ENCODE measurements at regions not wholly inside any gene's neighbourhood (a gene's known extent, or its start where the extent isn't known, plus 50 kb on each side); places are given as distances from the start of the nearest gene placed in this dataset.

DNA sequence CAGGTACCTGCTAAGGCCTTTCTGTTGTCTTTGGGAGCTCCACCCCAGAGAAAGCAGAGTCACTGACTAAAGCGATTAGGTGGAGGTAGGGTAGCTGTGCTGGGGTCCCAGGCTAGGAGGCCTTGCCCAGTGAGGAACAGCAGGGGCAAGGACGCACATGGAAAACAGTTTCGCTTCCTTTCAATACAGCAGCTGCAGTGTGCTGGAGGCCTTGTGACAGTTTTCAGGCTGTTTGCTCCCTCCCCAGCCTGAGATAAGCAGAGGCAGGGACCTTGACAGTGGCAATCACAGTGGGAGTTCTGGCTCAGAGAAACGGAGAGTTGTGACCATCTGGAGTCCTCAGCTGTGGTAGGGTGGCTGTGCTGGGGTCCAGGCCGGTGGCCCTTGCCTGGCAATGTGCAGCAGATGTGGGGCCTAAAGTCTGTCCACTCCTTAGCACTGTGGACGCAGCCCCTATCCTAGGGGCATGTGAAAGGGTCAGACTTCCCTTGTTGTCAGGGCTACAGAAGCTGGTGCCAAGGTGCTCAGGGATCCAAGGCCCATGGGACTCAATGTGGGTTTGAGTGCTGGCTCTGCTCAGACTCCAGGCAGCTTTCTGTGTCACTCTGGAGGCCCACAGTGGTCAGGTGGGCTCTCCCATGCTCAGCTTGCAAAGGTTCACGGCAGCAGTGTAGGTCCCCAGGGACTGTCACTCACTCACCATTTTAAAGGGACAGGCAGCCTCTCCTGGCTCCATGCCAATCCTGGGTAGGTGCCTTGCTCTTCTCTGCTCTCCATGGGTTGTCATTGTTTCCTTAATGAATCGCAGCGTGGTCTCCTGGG, 534.9 kb upstream of the FMR1 start:
- DNase-seq (ENCODE audit: low spot score) = no peak

DNA sequence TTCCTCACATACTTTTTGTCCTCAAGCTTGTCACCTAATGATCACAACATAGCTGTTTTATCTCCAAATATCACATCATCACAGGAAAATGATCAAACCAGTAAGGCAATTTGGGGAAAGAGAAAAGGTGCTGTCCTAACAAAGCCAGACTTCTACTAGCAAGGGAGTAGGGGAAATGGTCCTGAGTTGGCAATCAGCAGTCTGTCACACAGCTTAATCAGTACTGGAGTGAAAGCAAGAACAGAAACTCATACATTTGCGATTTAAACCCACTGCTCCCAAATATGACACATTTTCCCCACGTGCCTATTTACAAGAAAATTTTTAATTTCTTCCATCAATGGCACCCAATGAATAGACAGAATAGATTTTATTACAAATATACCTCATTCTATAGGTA, 546.8 kb upstream of the FMR1 start:
- Histone ChIP-seq H3K4me3 (no peak overlapping the region), H3K9me2 (replicated peaks; ENCODE audit: insufficient read depth) (no peaks in the 10 kb centered on the region), H3K9me3 (ENCODE audit: low read depth) (no peaks in the 10 kb centered on the region), H3K4me1 (ENCODE audit: insufficient read depth) (no peaks in the 10 kb centered on the region), H3K27ac (no peak overlapping the region), H4K20me1 (ENCODE audit: insufficient read depth, poor library complexity, severe bottlenecking) (no peaks in the 10 kb centered on the region), H3K36me3 (replicated peaks; ENCODE audit: insufficient read depth, low read depth) (no peaks in the 10 kb centered on the region), H3K79me2 (no peaks in the 10 kb centered on the region), H3K4me2 (no peak overlapping the region), H3K27me3 (no peaks in the 10 kb centered on the region), H2AFZ (no peak overlapping the region)
- DNase-seq (ENCODE audit: low spot score) = no peak
- TF ChIP-seq, protein P1, sequence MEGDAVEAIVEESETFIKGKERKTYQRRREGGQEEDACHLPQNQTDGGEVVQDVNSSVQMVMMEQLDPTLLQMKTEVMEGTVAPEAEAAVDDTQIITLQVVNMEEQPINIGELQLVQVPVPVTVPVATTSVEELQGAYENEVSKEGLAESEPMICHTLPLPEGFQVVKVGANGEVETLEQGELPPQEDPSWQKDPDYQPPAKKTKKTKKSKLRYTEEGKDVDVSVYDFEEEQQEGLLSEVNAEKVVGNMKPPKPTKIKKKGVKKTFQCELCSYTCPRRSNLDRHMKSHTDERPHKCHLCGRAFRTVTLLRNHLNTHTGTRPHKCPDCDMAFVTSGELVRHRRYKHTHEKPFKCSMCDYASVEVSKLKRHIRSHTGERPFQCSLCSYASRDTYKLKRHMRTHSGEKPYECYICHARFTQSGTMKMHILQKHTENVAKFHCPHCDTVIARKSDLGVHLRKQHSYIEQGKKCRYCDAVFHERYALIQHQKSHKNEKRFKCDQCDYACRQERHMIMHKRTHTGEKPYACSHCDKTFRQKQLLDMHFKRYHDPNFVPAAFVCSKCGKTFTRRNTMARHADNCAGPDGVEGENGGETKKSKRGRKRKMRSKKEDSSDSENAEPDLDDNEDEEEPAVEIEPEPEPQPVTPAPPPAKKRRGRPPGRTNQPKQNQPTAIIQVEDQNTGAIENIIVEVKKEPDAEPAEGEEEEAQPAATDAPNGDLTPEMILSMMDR (IDR thresholded peaks at IDR 0.05; ENCODE audit: poor library complexity) = no peak
- no peak for TF ChIP-seq EZH2 (IDR thresholded peaks at IDR 0.05; ENCODE audit: borderline replicate concordance)
- TF ChIP-seq EZH2phosphoT487 (IDR thresholded peaks at IDR 0.05; ENCODE audit: low read depth, severe bottlenecking, unreplicated experiment) = no peak
- WGBS (ENCODE audit: low lambda C conversion rate, missing lambda C conversion rate) = 46% methylated on average over 2 of the region's 2 CpGs

More for the DNA sequence above, 534.9 kb upstream of the FMR1 start:
- H3K79me2 ChIP-seq = no peaks in the 10 kb centered on the region
- no peak overlapping the region for H3K4me3 ChIP-seq
- no peak overlapping the region for H3K27ac ChIP-seq
- H3K9me3 ChIP-seq (ENCODE audit: low read depth) = no peaks in the 10 kb centered on the region
- H4K20me1 ChIP-seq (ENCODE audit: insufficient read depth, poor library complexity, severe bottlenecking) = no peaks in the 10 kb centered on the region
- H3K4me1 ChIP-seq (ENCODE audit: insufficient read depth) = no peaks in the 10 kb centered on the region
- no peaks in the 10 kb centered on the region for H3K36me3 ChIP-seq (replicated peaks; ENCODE audit: insufficient read depth, low read depth)
- H3K9me2 ChIP-seq (replicated peaks; ENCODE audit: insufficient read depth) = no peaks in the 10 kb centered on the region
- no peaks in the 10 kb centered on the region for H3K27me3 ChIP-seq
- WGBS (ENCODE audit: low lambda C conversion rate, missing lambda C conversion rate) = 60% methylated on average over 9 of the region's 9 CpGs
- H3K4me2 ChIP-seq = no peak overlapping the region
- TF ChIP-seq, protein P1 (IDR thresholded peaks at IDR 0.05; ENCODE audit: poor library complexity) = no peak
- TF ChIP-seq EZH2 (IDR thresholded peaks at IDR 0.05; ENCODE audit: borderline replicate concordance) = no peak
- no peak for TF ChIP-seq EZH2phosphoT487 (IDR thresholded peaks at IDR 0.05; ENCODE audit: low read depth, severe bottlenecking, unreplicated experiment)
- H2AFZ ChIP-seq = no peak overlapping the region

DNA sequence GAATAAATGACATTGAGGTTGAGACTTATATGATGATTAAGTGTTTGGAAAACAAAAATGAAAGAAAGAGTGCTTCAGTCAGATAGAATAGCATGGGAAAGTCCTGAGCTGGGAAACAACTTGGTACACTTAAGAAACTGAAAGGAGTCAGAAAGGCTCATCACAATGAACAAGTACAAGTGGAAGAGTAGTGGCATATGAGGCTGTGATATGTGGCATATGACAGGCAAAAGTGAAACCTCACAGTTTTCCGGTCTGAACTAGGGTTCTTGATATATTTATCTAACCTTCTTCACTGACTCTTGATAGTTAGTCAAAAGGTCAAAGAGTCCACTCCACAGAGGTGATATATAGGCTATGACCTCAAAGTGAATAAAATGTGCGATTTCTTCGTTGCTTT, 537.1 kb upstream of the CXorf51A start:
- Histone ChIP-seq H3K4me3 (no peak overlapping the region), H3K36me3 (replicated peaks; ENCODE audit: insufficient read depth, low read depth) (no peaks in the 10 kb centered on the region), H4K20me1 (ENCODE audit: insufficient read depth, poor library complexity, severe bottlenecking) (no peaks in the 10 kb centered on the region), H3K9me3 (ENCODE audit: low read depth) (no peaks in the 10 kb centered on the region), H3K27ac (no peak overlapping the region), H3K9me2 (replicated peaks; ENCODE audit: insufficient read depth) (no peaks in the 10 kb centered on the region), H2AFZ (no peak overlapping the region), H3K4me1 (ENCODE audit: insufficient read depth) (no peaks in the 10 kb centered on the region), H3K4me2 (no peak overlapping the region), H3K27me3 (no peaks in the 10 kb centered on the region), H3K79me2 (no peaks in the 10 kb centered on the region)
- no peak for DNase-seq (ENCODE audit: low spot score)
- 66% methylated on average over 3 of the region's 3 CpGs for WGBS (ENCODE audit: low lambda C conversion rate, missing lambda C conversion rate)
- TF ChIP-seq, protein P1 (IDR thresholded peaks at IDR 0.05; ENCODE audit: poor library complexity) = no peak
- TF ChIP-seq EZH2 (IDR thresholded peaks at IDR 0.05; ENCODE audit: borderline replicate concordance) = no peak
- no peak for TF ChIP-seq EZH2phosphoT487 (IDR thresholded peaks at IDR 0.05; ENCODE audit: low read depth, severe bottlenecking, unreplicated experiment)

Measured in hepatocyte (in vitro differentiated cells).